ENCODE measurements at regions not wholly inside any gene's neighbourhood (a gene's known extent, or its start where the extent isn't known, plus 50 kb on each side); places are given as distances from the start of the nearest gene placed in this dataset.

DNA sequence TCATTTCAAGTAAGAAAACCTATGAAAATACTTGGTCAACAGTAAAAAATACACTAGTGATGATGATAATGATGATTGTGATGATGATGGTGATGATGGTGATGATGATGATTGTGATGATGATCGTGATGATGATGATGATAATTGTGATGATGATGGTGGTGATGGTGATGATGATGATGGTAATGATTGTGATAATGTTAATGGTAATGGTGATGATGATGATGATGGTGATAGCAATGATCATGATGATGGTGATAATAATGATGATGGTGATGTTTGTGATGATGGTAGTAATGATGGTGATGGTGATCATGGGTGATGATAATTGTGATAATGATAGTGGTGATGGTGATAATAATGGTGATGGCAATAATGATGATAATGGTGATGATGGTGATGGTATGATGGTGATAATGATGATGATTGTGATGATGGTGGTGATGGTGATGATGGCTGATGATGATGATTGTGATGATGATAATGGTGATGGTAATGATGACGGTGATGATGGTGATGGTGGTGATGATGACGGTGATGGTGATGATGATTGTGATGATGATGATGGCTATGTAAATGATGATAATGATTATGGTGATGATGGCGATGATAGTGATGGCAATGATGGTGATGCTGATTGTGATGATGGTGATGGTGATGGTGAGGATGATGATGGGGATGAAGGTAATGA lies 62.1 kb downstream of the VCX3A start:
- no peaks in the 10 kb centered on the region for H3K27me3 ChIP-seq (ENCODE audit: control insufficient read depth, insufficient read depth, low read length)
- no peaks in the 10 kb centered on the region for H3K36me3 ChIP-seq (replicated peaks; ENCODE audit: control insufficient read depth, insufficient read depth, low read length)
- DNase-seq: no peak
- H3K4me3 ChIP-seq (ENCODE audit: insufficient read depth, low read depth, low read length): no peak overlapping the region

DNA sequence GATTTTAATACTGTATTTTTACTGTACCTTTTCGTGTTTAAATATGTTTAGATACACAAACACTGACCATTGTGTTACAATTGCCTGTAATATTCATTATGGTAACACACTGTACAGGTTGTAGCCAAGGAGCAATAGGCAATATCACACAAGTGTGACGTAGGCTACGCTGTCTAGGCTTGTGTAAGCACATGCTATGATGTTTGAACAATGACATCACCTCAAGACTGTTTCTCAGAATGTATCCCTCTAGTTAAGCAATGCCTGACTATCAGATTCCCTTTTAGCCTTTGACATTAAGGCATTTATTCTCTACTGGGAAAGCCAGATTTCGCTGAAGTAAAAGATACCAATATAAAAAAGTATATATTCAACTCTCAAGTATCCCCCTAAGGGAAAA lies 66.2 kb downstream of the VCX3A start:
- H3K36me3 ChIP-seq (replicated peaks; ENCODE audit: control insufficient read depth, insufficient read depth, low read length): no peaks in the 10 kb centered on the region
- no peak for DNase-seq
- H3K4me3 ChIP-seq (ENCODE audit: insufficient read depth, low read depth, low read length): no peak overlapping the region
- H3K27me3 ChIP-seq (ENCODE audit: control insufficient read depth, insufficient read depth, low read length): no peaks in the 10 kb centered on the region

DNA sequence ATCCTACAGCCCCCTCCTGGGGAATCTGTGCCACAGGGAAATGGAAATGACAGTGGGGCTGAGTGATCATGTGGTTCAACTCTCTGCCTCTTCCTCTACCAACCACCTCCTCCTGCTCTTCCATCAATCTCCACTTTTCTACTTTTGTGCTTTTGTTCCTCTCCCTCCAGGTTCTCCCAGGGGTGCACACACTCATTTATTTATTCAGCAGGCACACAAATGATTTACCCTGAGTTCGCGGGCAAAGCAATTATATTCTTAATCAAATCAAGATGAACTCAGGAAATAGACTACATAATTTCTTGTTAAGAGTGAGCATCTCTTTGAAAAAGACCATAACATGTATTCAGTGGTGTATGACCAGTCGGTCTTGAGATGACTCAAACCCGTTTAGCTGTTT lies 69.2 kb downstream of the VCX3A start:
- DNase-seq: no peak
- Histone ChIP-seq H3K27me3 (ENCODE audit: control insufficient read depth, insufficient read depth, low read length) (no peaks in the 10 kb centered on the region), H3K4me3 (ENCODE audit: insufficient read depth, low read depth, low read length) (no peak overlapping the region), H3K36me3 (replicated peaks; ENCODE audit: control insufficient read depth, insufficient read depth, low read length) (no peaks in the 10 kb centered on the region)

DNA sequence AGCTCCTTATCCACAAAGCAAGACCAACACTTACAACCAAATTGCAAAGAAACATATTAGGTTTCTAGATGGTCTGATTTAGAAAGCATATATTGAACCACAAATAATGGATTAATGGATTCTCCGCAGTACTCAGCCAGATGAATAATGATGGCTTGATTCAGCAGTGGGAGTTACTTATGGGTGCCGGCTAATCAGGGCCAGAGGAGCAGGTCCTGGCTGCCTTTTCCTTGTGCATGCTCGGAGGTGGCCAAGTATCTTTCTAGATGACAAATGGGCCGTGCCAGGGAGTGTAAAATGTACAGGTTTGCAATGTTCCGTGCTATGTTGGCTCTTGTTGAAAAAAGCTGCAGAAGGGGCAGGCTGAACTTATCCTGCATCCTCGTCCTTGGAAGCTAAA lies 70.2 kb downstream of the VCX3A start:
- H3K27me3 ChIP-seq (ENCODE audit: control insufficient read depth, insufficient read depth, low read length): no peaks in the 10 kb centered on the region
- DNase-seq: no peak

DNA sequence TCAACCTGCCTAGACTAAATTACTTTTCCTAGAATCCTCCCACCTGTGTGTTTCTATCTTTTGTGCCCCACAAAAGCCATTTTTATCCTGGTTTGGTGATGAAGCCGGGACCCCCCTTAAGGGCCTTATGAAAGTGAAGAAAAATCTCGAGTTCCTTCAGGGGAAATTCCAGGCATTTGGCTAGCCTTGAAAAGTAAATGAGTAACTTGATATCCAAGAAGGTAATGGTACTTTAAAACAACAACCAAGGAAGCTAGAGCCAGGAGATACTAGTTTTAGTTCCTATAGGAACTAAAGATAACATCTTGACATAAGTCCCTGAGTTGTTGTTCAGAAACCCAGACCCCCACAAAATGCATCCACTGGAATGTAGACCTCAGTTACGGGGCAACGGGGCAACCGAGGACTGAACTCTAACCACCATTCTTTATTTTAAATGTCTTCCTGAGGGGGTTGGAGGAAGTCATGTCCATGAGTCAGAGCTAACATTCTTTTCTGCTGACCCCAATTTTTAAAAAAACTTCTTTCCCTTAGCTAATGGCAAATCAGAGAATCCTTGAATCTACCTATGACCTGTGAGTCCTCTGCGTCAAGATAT lies 73.9 kb downstream of the VCX3A start:
- no peak overlapping the region for H3K4me3 ChIP-seq (ENCODE audit: insufficient read depth, low read depth, low read length)
- no peaks in the 10 kb centered on the region for H3K36me3 ChIP-seq (replicated peaks; ENCODE audit: control insufficient read depth, insufficient read depth, low read length)
- no peak for DNase-seq
- no peaks in the 10 kb centered on the region for H3K27me3 ChIP-seq (ENCODE audit: control insufficient read depth, insufficient read depth, low read length)

More for the DNA sequence above, 70.2 kb downstream of the VCX3A start:
- Histone ChIP-seq H3K4me3 (ENCODE audit: insufficient read depth, low read depth, low read length) (no peak overlapping the region), H3K36me3 (replicated peaks; ENCODE audit: control insufficient read depth, insufficient read depth, low read length) (no peaks in the 10 kb centered on the region)

DNA sequence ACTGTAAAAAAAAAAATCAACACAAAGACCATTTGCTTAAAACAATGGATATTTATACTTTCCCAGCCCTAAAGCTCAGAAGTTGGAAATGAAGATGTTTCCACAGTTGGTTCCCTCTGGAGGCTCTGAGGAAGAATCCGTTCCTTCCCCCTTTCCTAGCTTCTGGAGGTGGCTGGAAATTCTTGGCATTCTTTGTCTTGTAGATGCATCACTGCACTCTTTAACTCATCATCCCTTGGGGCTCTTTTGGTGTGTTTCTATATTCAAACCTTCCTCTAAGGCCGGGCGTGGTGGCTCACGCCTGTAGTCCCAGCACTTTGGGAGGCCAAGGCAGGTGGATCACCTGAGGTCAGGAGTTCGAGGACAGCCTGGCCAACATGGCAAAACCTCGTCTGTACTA lies 78.7 kb downstream of the VCX3A start:
- H3K27me3 ChIP-seq (ENCODE audit: control insufficient read depth, insufficient read depth, low read length): no peaks in the 10 kb centered on the region
- H3K36me3 ChIP-seq (replicated peaks; ENCODE audit: control insufficient read depth, insufficient read depth, low read length): no peaks in the 10 kb centered on the region
- no peak overlapping the region for H3K4me3 ChIP-seq (ENCODE audit: insufficient read depth, low read depth, low read length)
- no peak for DNase-seq

DNA sequence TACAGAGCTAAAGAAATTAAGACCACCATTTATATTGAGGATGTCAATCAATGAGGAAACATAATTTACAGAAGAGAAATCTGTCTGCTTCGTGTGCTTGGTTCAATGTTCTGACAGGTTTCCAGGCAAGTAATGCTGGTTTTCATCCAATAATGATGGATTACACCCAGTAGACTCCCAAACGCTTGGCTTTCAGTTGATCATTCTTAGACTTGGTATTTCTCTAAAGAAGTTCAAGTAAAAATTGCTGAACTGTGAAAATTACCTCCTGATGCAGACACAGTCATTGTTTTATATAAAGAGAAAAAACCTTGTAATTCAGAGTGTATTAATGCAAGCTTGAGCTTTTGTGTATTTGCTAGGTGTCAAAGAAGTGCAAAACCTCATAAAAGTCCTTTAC lies 85.0 kb downstream of the VCX3A start:
- DNase-seq: no peak
- no peak overlapping the region for H3K4me3 ChIP-seq (ENCODE audit: insufficient read depth, low read depth, low read length)
- no peaks in the 10 kb centered on the region for H3K27me3 ChIP-seq (ENCODE audit: control insufficient read depth, insufficient read depth, low read length)
- no peaks in the 10 kb centered on the region for H3K36me3 ChIP-seq (replicated peaks; ENCODE audit: control insufficient read depth, insufficient read depth, low read length)

DNA sequence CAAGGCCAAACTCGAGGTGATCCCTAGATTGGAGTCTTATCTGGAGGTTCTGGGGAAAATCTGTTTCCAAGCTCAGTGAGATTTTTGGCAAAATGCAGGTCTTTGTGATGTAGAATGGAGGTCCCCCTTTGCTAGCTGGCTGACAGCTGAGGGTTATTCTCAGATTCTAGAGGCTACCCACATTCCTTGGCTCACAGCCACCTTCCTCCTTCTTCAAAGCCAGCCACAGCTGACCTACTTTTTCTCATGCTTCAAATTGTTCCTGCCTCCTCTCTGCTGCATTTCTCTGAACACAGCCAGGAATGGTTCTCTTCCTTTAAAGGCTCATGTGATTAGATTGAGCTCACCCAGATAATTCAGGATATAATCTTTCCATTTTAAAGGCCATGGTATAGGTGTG lies 86.9 kb downstream of the VCX3A start:
- Histone ChIP-seq H3K36me3 (replicated peaks; ENCODE audit: control insufficient read depth, insufficient read depth, low read length) (no peaks in the 10 kb centered on the region), H3K27me3 (ENCODE audit: control insufficient read depth, insufficient read depth, low read length) (no peaks in the 10 kb centered on the region), H3K4me3 (ENCODE audit: insufficient read depth, low read depth, low read length) (no peak overlapping the region)
- no peak for DNase-seq

DNA sequence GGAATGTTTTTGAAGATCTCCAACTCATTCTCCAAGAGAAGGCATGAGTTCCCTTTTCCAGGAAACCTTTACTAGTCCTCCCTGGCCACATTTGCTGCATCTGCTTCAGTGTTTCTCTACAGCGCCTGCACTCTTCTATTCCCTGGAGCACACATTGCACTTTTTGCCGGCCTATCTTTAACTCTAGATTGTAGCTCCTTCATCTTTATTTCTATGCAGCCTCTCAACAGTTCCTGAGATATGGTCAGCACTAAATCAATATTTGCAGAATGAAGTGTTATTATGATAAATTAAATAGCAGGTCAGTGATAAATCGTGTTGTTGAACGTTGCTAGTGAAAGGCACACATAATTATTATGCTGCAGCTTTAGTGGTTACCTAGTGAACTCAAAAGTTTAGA lies 88.3 kb downstream of the VCX3A start:
- Histone ChIP-seq H3K27me3 (ENCODE audit: control insufficient read depth, insufficient read depth, low read length) (no peaks in the 10 kb centered on the region), H3K36me3 (replicated peaks; ENCODE audit: control insufficient read depth, insufficient read depth, low read length) (no peaks in the 10 kb centered on the region), H3K4me3 (ENCODE audit: insufficient read depth, low read depth, low read length) (no peak overlapping the region)
- DNase-seq: no peak

DNA sequence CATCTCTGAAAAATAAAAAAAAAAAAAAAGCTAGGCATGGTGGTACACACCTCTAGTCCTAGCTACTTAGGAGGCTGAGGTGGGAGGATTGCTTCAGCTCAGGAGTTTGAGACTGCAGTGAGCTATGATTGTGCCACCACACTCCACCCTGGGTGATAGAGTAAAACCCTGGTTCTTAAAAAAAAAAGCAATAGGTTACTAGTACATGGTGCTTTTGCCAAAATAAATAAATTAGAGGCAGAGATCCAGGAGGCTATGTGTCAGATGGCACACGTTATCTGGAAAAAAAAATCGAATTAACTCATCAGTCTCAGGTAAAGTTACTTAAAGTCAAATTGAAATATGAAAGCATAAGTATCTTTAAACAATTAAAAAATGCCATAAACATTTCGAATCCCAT lies 94.3 kb downstream of the VCX3A start:
- Histone ChIP-seq H3K27me3 (ENCODE audit: control insufficient read depth, insufficient read depth, low read length) (no peaks in the 10 kb centered on the region), H3K4me3 (ENCODE audit: insufficient read depth, low read depth, low read length) (no peak overlapping the region), H3K36me3 (replicated peaks; ENCODE audit: control insufficient read depth, insufficient read depth, low read length) (no peaks in the 10 kb centered on the region)
- no peak for DNase-seq

DNA sequence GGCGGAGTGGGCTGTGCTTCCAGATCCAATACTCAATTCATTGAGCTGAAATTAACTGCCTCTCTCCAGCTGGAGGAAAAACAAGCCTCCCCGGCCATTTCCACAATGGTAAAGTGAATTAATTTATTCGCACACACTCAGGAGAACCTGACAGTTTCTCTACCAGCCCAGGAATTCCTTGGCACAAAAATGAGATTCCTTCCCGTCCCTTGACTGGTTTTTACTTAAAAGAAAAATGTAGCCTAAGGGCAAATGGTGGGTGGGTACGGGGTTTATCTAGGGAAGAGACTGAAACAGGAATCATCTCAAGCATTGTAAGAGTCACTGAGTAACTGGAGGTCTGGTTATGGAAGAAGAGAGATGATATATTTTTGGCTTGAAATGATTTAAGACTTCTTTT lies 102.7 kb downstream of the VCX3A start:
- DNase-seq: no peak
- H3K27me3 ChIP-seq (ENCODE audit: control insufficient read depth, insufficient read depth, low read length): no peaks in the 10 kb centered on the region
- no peaks in the 10 kb centered on the region for H3K36me3 ChIP-seq (replicated peaks; ENCODE audit: control insufficient read depth, insufficient read depth, low read length)
- no peak overlapping the region for H3K4me3 ChIP-seq (ENCODE audit: insufficient read depth, low read depth, low read length)

DNA sequence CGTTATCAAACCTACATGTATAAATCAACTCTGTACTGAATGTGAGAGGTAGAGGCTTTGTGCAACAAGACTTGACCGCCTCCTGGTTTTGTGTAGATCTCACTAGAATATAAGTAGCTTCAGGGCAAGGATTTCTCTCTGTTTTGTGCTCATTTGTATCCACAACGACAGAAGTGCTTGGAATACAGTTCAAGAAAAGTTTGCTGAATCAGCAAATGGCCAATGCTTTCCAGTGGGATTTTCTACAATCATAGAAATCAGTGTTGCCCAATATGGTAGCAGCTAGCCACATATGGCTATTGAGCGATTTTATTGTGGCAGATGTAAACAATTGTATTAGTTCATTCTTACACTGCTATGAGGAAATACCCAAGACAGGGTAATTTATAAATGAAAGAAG lies 127.4 kb downstream of the VCX3A start:
- DNase-seq: no peak
- Histone ChIP-seq H3K36me3 (replicated peaks; ENCODE audit: control insufficient read depth, insufficient read depth, low read length) (no peaks in the 10 kb centered on the region), H3K4me3 (ENCODE audit: insufficient read depth, low read depth, low read length) (no peak overlapping the region), H3K27me3 (ENCODE audit: control insufficient read depth, insufficient read depth, low read length) (no peaks in the 10 kb centered on the region)

DNA sequence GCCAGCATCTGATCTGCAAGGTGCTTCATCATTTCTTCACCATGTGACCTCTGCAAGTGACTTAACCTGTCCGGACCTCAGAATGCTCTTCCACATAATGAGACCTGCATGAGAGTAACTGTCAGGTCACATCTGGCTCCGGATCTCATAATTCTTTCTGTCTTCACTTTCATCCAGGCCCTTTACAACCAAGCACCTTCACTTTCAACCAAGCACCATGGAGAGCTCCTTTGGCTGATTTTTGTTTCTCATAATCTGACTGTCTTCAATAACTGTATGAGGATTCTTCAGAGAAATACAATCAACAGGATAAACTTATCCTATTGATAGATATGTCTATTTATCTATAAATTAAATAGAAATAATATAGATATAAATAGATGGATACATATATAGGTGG lies 148.1 kb downstream of the VCX3A start:
- no peaks in the 10 kb centered on the region for H3K27me3 ChIP-seq (ENCODE audit: control insufficient read depth, insufficient read depth, low read length)
- no peak overlapping the region for H3K4me3 ChIP-seq (ENCODE audit: insufficient read depth, low read depth, low read length)
- no peaks in the 10 kb centered on the region for H3K36me3 ChIP-seq (replicated peaks; ENCODE audit: control insufficient read depth, insufficient read depth, low read length)
- DNase-seq: no peak

DNA sequence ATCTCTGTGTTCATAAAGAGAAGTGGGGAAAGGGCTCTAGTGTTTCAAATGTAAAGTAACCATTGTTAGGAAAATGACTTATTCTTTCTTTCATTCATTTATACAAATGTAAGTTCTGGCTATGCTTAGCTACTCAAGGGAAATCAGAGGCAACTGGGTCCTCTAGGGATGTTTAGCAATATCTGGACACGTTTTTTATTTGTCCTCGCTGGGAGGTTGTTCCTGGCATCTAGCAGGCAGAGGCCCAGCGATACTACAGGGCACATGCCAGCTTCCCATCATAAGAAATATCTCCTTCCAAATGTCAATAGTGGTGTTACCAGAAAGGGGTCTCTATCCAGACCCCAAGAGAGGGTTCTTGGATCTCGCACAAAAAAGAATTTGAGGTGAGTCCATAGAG lies 150.0 kb downstream of the VCX3A start:
- Histone ChIP-seq H3K4me3 (ENCODE audit: insufficient read depth, low read depth, low read length) (no peak overlapping the region), H3K36me3 (replicated peaks; ENCODE audit: control insufficient read depth, insufficient read depth, low read length) (no peaks in the 10 kb centered on the region), H3K27me3 (ENCODE audit: control insufficient read depth, insufficient read depth, low read length) (no peaks in the 10 kb centered on the region)
- no peak for DNase-seq

DNA sequence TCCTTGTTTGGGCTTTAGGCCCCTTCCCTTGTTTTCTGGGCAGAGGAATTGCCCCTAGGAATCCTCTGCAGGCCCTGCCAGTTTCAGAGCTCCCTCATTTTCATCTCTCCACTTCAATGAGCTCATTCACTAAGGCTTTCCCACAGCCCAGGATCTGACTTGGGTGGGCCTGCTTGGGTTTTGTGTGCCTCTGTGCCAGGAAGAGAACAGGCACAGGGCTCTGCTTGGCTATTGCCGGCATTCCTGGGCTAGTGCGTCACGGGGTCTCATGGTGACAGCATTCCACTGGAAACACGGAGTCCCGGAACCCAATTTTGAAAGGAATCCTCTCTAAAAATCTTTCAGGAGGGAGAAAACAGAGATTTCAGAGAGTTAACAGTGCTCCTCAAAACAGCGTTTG lies 150.5 kb downstream of the VCX3A start:
- no peaks in the 10 kb centered on the region for H3K27me3 ChIP-seq (ENCODE audit: control insufficient read depth, insufficient read depth, low read length)
- H3K36me3 ChIP-seq (replicated peaks; ENCODE audit: control insufficient read depth, insufficient read depth, low read length): no peaks in the 10 kb centered on the region
- no peak for DNase-seq
- no peak overlapping the region for H3K4me3 ChIP-seq (ENCODE audit: insufficient read depth, low read depth, low read length)

DNA sequence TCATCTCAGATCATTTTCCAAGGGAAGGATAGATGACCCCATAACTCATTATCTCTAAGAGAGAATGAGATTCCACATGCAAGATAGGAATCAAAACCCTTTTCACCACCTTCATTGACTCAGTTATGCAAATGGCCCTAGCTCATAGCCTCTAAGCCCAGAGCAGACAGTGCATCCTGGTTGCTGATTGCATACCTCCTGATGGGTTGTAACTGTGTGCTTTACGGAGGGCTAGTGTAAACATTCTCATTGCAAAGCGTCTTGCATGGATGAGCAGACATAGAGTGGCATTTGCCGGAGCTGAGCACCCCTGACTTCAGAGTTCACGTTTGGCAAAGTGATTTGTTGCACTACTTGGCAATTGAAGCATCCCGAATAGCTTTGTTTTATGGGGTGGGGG lies 151.0 kb downstream of the VCX3A start:
- Histone ChIP-seq H3K4me3 (ENCODE audit: insufficient read depth, low read depth, low read length) (no peak overlapping the region), H3K27me3 (ENCODE audit: control insufficient read depth, insufficient read depth, low read length) (no peaks in the 10 kb centered on the region), H3K36me3 (replicated peaks; ENCODE audit: control insufficient read depth, insufficient read depth, low read length) (no peaks in the 10 kb centered on the region)
- no peak for DNase-seq
